ENCODE measurements at regions not wholly inside any gene's neighbourhood (a gene's known extent, or its start where the extent isn't known, plus 50 kb on each side); places are given as distances from the start of the nearest gene placed in this dataset.

DNA sequence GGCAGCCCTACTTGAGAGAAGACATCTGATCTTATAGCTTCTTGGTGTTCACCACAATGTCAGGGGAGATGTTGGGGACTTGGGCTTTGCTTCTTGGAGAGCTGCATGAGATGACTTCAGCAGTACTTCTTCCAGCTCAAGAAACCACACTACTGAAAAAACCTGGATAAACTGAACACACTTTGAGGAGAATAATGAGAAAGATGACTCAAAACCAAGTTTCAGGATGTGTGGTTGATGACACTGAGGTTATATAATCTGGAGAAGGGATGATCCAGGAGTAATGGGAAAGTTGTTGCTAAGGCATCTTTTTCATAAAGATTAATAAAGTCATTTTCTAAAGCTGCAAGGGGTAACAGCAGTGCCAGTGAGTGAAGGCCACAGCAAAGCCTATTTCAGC lies 58.4 kb upstream of the PNPLA4 start:
- DNase-seq (ENCODE audit: low read depth): peak; percentile 35
- no peak overlapping the region for H3K4me3 ChIP-seq (ENCODE audit: low read length)
- TF ChIP-seq, protein P1, sequence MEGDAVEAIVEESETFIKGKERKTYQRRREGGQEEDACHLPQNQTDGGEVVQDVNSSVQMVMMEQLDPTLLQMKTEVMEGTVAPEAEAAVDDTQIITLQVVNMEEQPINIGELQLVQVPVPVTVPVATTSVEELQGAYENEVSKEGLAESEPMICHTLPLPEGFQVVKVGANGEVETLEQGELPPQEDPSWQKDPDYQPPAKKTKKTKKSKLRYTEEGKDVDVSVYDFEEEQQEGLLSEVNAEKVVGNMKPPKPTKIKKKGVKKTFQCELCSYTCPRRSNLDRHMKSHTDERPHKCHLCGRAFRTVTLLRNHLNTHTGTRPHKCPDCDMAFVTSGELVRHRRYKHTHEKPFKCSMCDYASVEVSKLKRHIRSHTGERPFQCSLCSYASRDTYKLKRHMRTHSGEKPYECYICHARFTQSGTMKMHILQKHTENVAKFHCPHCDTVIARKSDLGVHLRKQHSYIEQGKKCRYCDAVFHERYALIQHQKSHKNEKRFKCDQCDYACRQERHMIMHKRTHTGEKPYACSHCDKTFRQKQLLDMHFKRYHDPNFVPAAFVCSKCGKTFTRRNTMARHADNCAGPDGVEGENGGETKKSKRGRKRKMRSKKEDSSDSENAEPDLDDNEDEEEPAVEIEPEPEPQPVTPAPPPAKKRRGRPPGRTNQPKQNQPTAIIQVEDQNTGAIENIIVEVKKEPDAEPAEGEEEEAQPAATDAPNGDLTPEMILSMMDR (IDR thresholded peaks at IDR 0.05; ENCODE audit: insufficient read depth, low read depth, low read length, missing control alignments): no peak

DNA sequence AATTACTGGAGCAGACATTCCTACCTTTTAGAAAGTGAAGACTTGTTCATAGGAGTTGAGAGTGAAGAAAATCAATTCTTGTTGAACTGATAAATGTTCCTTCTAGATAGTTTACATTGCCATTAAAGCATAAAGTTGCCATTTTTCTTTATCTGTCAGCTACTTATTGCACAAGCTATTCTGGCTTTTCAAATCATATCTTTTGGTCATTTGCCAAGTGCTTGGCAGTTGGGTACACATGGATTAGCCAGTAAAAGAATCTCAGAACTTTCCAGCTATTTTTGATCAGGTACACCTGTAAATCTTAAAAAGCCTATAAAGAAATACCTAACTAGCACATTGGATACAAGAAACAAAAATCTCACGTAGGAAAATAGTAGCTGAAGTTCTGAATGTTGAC lies 56.4 kb upstream of the PNPLA4 start:
- H3K4me3 ChIP-seq (ENCODE audit: low read length): no peak overlapping the region
- TF ChIP-seq, protein P1 (IDR thresholded peaks at IDR 0.05; ENCODE audit: insufficient read depth, low read depth, low read length, missing control alignments): no peak
- no peak for DNase-seq (ENCODE audit: low read depth)
